ENCODE measurements at regions not wholly inside any gene's neighbourhood (a gene's known extent, or its start where the extent isn't known, plus 50 kb on each side); places are given as distances from the start of the nearest gene placed in this dataset.

- no peaks in the 10 kb centered on the region for H3K79me2 ChIP-seq (replicated peaks; ENCODE audit: insufficient read depth)
- peaks cover 43% of the 10 kb centered on the region for H3K9me3 Mint-ChIP-seq
- DNase-seq (ENCODE audit: low spot score) (no peak), ATAC-seq (no peak)
- no peak overlapping the region for H2AFZ ChIP-seq
- no peak overlapping the region for H3K4me3 Mint-ChIP-seq
- H3K27ac ChIP-seq (ENCODE audit: low read depth) = no peak overlapping the region
- H3K4me1 Mint-ChIP-seq = no peaks in the 10 kb centered on the region
- TF ChIP-seq STAT1 (IDR thresholded peaks at IDR 0.05; ENCODE audit: unreplicated experiment) = no peak
- no peak for TF ChIP-seq ETS1 (IDR thresholded peaks at IDR 0.05)
- no peak for TF ChIP-seq JUNB (IDR thresholded peaks at IDR 0.05; ENCODE audit: unreplicated experiment)
- no peak for TF ChIP-seq NANOG (IDR thresholded peaks at IDR 0.05; ENCODE audit: borderline replicate concordance)
- no peak for TF ChIP-seq CREB1 (CRISPR knock-in tag; IDR thresholded peaks at IDR 0.05; ENCODE audit: low read depth)
- no peak for TF ChIP-seq POLR2AphosphoS5 (IDR thresholded peaks at IDR 0.05; ENCODE audit: low read depth)
- no peak for TF ChIP-seq ZNF114 (CRISPR knock-in tag; IDR thresholded peaks at IDR 0.05)
- TF ChIP-seq EZH2phosphoT487 (IDR thresholded peaks at IDR 0.05; ENCODE audit: unreplicated experiment) = no peak
- no peak for TF ChIP-seq ZNF331 (CRISPR knock-in tag; IDR thresholded peaks at IDR 0.05; ENCODE audit: low read depth)
- TF ChIP-seq CTCF (conservative IDR thresholded peaks at IDR 0.05; ENCODE audit: low read depth in 2 of 2) = no peak
- TF ChIP-seq REST (IDR thresholded peaks at IDR 0.05; ENCODE audit: unreplicated experiment) = no peak
- no peak for TF ChIP-seq ZNF462 (CRISPR knock-in tag; IDR thresholded peaks at IDR 0.05)
- TF ChIP-seq EZH2 (IDR thresholded peaks at IDR 0.05; ENCODE audit: low read depth, unreplicated experiment) = no peak
- peaks cover 10% of the 10 kb centered on the region; the same call in 1 of the 2 replicates for H3K36me3 ChIP-seq (ENCODE audit: insufficient read depth)
- no peak overlapping the region for H3K4me3 ChIP-seq
- H3K36me3 Mint-ChIP-seq (ENCODE audit: low read depth) = peaks cover 37% of the 10 kb centered on the region
- no peaks in the 10 kb centered on the region for H4K20me1 ChIP-seq (replicated peaks; ENCODE audit: insufficient read depth)
- H3K4me1 ChIP-seq (ENCODE audit: insufficient read depth) = no peaks in the 10 kb centered on the region
- no peaks in the 10 kb centered on the region for H3F3A ChIP-seq (replicated peaks; ENCODE audit: low read depth)
- no peaks in the 10 kb centered on the region for H3K27me3 ChIP-seq (ENCODE audit: insufficient read depth)
- H3K9me2 ChIP-seq (ENCODE audit: insufficient read depth) = peaks cover 9% of the 10 kb centered on the region; the same call in 1 of the 2 replicates
- no peak overlapping the region for H3K27ac Mint-ChIP-seq
- H3K27me3 Mint-ChIP-seq (ENCODE audit: insufficient read depth, low read depth, poor library complexity) = peaks cover 2% of the 10 kb centered on the region
- no peak overlapping the region for H3K4me2 ChIP-seq
These were observed 135.1 kb downstream of the TMEM30B start for GRCh38 chr14:61145903-61146481.

Data from GM23338 (cell line).